ENCODE measurements at regions not wholly inside any gene's neighbourhood (a gene's known extent, or its start where the extent isn't known, plus 50 kb on each side); places are given as distances from the start of the nearest gene placed in this dataset.
"Not testable (repeated sequence)": the region's sequence is repeated elsewhere in the genome, so short reads cannot be mapped to it uniquely, and the experiment has no call there.

DNA sequence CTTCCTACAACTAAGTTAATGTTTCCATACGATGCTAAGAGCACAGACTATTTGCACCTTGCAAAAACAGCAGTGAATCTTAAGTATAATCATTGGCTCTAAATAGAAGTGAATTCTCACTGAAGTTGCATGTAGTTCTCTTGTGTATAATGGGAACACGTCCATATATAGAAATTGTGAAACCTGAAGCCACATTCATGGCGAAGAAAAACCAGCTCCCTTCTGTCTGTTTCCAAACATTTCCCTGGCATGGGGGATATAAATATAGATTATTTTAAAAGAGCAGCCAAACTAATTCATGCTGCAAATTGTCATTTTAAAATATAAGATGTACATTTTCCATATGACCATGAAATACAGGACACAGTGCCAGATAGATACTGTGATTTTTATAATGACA, 71.1 kb downstream of the TRAM1L1 start:
- no peak for DNase-seq (ENCODE audit: low read depth, low spot score)

GRCh38 chr4:117010671-117011070, 74.7 kb downstream of the TRAM1L1 start:
- DNase-seq (ENCODE audit: low read depth, low spot score): no peak

DNA sequence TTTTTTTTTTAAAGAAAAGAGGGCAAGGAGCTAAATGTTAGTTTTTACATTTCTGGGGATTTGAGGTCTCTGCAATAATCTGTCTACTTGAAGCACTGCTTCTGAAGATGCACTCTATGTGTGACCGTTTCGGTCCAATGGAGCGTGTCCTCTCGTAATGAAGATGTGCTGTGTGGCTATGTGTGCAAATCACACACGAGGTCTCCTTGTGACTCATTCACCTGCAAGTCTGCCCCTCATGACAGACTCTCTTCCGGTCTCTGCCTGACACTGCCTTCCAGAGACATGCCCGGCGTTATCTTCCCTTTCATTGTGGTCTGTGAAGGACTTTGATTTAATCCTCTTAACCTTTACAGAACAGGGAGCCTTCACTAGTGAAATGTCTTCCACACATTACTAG, 84.3 kb downstream of the TRAM1L1 start:
- no peak for DNase-seq (ENCODE audit: low read depth, low spot score)

- DNase-seq (ENCODE audit: low read depth, low spot score): no peak
Measured at GRCh38 chr4:116982656-116983055, 102.7 kb downstream of the TRAM1L1 start.

GRCh38 chr4:116980436-116980835, 104.9 kb downstream of the TRAM1L1 start:
- not testable (repeated sequence) for DNase-seq (ENCODE audit: low read depth, low spot score)

- DNase-seq (ENCODE audit: low read depth, low spot score): no peak
Measured at GRCh38 chr4:116959045-116959444, 126.3 kb downstream of the TRAM1L1 start.

GRCh38 chr4:116953947-116954346, 131.4 kb downstream of the TRAM1L1 start:
- DNase-seq (ENCODE audit: low read depth, low spot score): no peak

DNA sequence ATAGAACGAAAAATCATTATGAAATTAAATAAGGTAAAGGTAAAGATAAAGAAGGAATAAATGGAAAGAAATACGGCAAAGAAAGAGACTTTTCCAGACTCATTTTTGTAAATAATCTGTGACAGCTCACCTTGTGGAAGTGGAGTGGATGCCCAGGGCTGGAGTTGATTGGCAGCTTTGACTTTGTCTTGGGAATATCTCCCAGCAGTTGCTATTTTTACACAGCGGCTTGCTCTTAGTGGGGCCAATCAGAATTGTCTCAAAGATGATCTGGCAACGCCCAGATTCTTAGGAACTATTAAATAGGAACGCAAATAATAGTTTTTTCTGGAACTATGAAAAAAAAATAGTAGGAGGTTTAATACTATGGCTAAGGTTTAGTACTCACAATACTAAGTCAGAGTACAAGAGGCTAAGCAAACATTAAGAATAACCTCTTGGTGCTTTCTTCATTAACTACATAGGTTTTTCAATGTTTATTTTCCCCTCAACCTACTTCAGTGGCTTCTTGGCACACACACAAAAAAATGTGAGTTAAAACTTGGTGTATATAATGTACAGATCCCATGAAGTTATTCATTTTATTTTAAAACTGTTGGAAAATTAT, 132.7 kb downstream of the TRAM1L1 start:
- no peak for DNase-seq (ENCODE audit: low read depth, low spot score)

- DNase-seq (ENCODE audit: low read depth, low spot score): no peak
Measured at GRCh38 chr4:116949856-116950255, 135.5 kb downstream of the TRAM1L1 start.

DNA sequence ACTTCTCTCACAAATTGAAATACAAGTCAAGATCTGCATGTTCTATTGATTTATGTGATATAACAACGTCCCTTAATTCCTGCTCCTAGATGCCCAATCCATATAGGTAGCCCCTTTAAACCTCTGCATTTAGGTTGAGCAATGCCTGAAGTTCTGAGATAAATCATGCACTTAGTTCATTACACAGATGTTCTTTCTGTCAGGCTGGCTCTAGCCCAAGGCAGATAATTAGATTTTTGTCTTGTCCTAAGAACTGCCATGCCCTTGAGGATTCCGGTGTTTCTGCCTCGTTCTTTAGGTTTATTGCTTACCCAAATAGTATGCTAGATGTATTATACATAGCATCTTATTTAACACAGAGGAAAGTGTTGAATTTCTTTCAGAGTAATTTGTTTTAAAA, 143.1 kb downstream of the TRAM1L1 start:
- DNase-seq (ENCODE audit: low read depth, low spot score): no peak

GRCh38 chr4:116930329-116930728, 155.0 kb downstream of the TRAM1L1 start:
- no peak for DNase-seq (ENCODE audit: low read depth, low spot score)

GRCh38 chr4:116926631-116927295, 158.6 kb downstream of the TRAM1L1 start:
- DNase-seq (ENCODE audit: low read depth, low spot score): no peak

DNA sequence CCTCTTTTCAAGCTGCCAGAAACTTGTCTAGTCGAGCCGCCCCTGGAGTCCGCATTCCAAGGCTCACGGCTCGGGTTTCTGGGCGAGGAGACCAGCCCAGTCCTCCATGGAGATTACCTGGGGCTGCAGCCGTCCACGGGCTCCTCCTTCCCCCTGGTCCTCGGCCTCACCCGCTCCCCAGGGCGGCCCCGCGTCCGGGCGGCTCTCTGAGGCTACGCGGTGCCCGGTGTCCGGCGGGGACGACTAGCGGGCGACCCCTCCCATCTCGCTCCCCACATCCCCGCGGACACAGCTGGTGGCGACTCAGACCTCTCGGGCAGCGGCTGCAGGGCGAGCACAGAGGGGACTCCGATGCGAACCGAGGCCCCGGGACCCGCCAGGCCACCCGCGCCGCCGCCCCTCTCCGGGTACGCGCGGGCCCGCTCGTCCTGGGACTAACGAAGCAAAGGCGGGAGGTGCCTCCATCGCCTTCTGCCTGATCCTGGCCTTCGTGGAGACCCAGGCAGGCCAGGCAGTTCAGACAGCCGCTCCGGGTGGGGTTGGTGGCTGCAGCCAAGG, 159.4 kb downstream of the TRAM1L1 start:
- DNase-seq (ENCODE audit: low read depth, low spot score): no peak

DNA sequence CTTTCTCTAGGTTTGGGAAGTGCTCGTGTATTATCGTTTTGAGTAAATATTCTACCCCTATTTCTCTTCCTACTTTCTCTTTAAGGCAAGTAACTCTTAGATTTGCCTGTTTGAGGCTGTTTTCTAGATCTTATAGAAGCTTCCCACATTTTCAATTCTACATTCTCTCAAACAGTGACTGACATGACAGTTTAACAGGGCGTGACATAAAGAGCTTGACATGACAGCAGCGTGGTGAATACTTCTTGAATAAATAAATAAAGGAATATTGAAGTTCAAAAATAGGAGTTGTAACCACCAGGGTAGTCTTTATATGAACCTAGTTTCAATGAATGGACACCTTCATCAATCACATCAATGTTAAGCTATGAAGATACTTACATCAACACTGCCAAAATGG, 162.0 kb downstream of the TRAM1L1 start:
- no peak for DNase-seq (ENCODE audit: low read depth, low spot score)

- DNase-seq (ENCODE audit: low read depth, low spot score): no peak
Measured at GRCh38 chr4:116913451-116913850, 171.9 kb downstream of the TRAM1L1 start.

- DNase-seq (ENCODE audit: low read depth, low spot score): no peak
Measured at GRCh38 chr4:116906758-116907157, 178.6 kb downstream of the TRAM1L1 start.

GRCh38 chr4:116899561-116899960, 185.8 kb downstream of the TRAM1L1 start:
- no peak for DNase-seq (ENCODE audit: low read depth, low spot score)

DNA sequence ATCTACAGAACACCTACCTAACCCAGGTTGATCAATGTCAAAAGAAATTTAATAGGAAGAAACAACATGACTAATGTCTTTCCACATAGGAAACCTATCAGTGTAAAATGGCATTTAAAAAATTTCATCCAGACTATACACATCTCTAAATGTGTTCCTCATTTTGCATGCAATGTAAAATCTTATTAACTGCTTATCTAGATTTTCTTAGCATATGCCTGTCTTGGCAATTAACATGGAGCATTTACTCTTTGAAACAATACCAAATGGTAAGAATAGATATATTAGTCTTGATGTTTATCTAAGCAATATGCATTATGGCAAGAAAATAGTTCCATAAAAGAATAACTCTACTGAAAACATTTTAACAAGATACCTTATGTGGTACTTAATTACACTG, 199.8 kb downstream of the TRAM1L1 start:
- DNase-seq (ENCODE audit: low read depth, low spot score): no peak

- DNase-seq (ENCODE audit: low read depth, low spot score): no peak
Measured at GRCh38 chr4:116882503-116882902, 202.9 kb downstream of the TRAM1L1 start.

GRCh38 chr4:116881077-116881476, 204.3 kb downstream of the TRAM1L1 start:
- no peak for DNase-seq (ENCODE audit: low read depth, low spot score)

DNA sequence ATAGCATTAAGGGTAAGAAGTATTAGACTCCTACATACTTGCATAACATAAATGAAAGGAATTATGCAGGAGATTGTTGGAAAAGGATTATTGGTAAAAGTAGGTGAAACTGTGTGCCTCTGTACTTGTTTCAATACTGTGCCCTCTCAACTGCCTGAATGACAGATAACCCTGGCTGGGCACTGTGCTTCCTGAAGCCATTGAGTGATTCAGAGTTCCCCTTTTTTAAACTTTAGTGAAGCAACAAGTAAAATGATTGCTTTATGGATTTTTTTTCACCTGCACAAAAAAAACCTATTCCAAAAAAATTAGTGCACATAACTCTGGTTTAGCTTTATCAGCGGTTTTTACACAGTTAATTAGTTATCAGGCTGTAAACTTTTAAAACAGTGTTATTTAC, 204.8 kb downstream of the TRAM1L1 start:
- no peak for DNase-seq (ENCODE audit: low read depth, low spot score)

DNA sequence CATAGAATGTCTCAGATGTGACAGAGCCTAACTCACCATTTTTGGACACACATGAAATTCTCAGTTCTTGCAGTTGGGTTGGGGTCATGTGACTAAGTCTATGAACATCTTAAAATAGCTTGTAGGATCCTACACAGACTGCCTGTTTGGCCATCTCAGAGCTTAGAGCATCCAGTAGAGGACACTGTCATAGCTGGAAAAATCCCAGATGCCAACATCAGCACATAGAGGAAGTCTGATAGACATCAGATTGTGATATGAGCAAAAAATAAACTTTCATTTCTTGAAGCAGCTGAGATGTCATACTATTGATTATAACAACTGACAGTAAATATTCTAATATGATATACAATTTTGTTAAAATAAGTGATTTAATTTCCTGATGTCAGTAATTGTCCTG, 207.1 kb downstream of the TRAM1L1 start:
- DNase-seq (ENCODE audit: low read depth, low spot score): no peak

DNA sequence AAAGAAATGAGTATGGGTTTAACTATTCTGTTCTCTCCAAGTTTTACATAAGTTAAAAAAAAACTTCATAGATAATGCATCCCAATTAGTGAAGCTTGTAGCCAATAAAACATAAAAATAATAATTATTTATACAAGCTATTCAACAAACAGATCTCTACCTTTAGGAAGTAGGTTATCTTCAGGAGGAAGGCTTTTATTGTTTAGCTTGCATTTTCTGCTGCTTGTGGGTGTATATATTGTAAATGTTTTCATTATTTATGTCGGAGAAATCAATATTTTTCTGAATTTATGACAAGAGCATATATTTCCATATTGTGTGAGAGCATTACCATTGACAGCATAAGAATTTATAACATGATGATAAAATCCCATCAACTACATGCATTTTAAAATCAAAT, 208.3 kb downstream of the TRAM1L1 start:
- DNase-seq (ENCODE audit: low read depth, low spot score): no peak

Measured in iPS DF 19.7 (cell line).